ENCODE measurements at regions not wholly inside any gene's neighbourhood (a gene's known extent, or its start where the extent isn't known, plus 50 kb on each side); places are given as distances from the start of the nearest gene placed in this dataset.

GRCh38 chr12:107226126-107226525 lies 132.8 kb upstream of the CRY1 start (continued):
- TF ChIP-seq SIN3A (conservative IDR thresholded peaks at IDR 0.05 in 1 of 2, IDR thresholded peaks at IDR 0.05 in 1 of 2; ENCODE audit: low read depth in 1 of 2, low read length in 2 of 2) (no peak), CHD2 (IDR thresholded peaks at IDR 0.05; ENCODE audit: low read length) (no peak)

Measured in H1 (cell line).